OCI-LY3 (cell line): ENCODE measurements at regions not wholly inside any gene's neighbourhood (a gene's known extent, or its start where the extent isn't known, plus 50 kb on each side); places are given as distances from the start of the nearest gene placed in this dataset.

Experiments
- H2AFZ ChIP-seq: fragments of 200-600, 300-600 bp; shearing (Covaris generic); 2 replicates; pipeline ENCODE4 v1.6.0; 2014; ENCODE audit warnings: antibody characterized with exemption, low read depth, low read length
- H3K27ac ChIP-seq: fragments of 200-600, 300-600 bp; sonication (generic); 2 replicates; pipeline ENCODE4 v1.5.1; 2014; ENCODE audit warnings: mild to moderate bottlenecking, low read length, moderate library complexity, mixed read lengths
- H3K27me3 ChIP-seq: fragments of 200-600, 300-600 bp; sonication (generic); 2 replicates; pipeline ENCODE4 v1.6.1; 2014; ENCODE audit warnings: low read depth, low read length, mixed read lengths
- H3K36me3 ChIP-seq: fragments of 200-600, 300-600 bp; sonication (generic); replicated peaks from 2 replicates; pipeline ENCODE3; 2014; ENCODE audit warnings: low read depth, low read length, mixed read lengths
- H3K4me1 ChIP-seq: fragments of 300-600, 200-600 bp; sonication (generic); 2 replicates; pipeline ENCODE4 v1.6.1; 2014; ENCODE audit warnings: low read length, mixed read lengths
- H3K4me2 ChIP-seq: fragments of 200-600, 300-600 bp; sonication (generic); 2 replicates; pipeline ENCODE4 v1.6.1; 2014; ENCODE audit warnings: low read length, mixed read lengths
- H3K4me3 ChIP-seq: fragments of 300-600, 200-600 bp; sonication (generic); 2 replicates; pipeline ENCODE4 v1.5.1; 2014; ENCODE audit warnings: antibody characterized with exemption, mild to moderate bottlenecking, low read length, moderate library complexity
- H3K79me2 ChIP-seq: fragments of 300-600, 200-600 bp; shearing (Covaris generic); 2 replicates; pipeline ENCODE4 v1.6.1; 2014; ENCODE audit warnings: mild to moderate bottlenecking, low read length, mixed read lengths
- H3K9ac ChIP-seq: fragments of 300-600, 200-600 bp; shearing (Covaris generic); 2 replicates; pipeline ENCODE4 v1.6.0; 2014; ENCODE audit warnings: mild to moderate bottlenecking, low read length, moderate library complexity
- H3K9me3 ChIP-seq: fragments of 200-600, 300-600 bp; shearing (Covaris generic); 2 replicates; pipeline ENCODE4 v1.6.1; 2014; ENCODE audit warnings: low read length, mixed read lengths; ENCODE audit not compliant: insufficient read depth
- H4K20me1 ChIP-seq: fragments of 200-600, 300-600 bp; sonication (generic); 2 replicates; pipeline ENCODE4 v1.6.1; 2016; ENCODE audit warnings: low read length, mixed read lengths; ENCODE audit not compliant: insufficient read depth
- EZH2phosphoT487 ChIP-seq: fragments of 200-600 bp; shearing (Covaris generic); IDR thresholded peaks from 2 replicates; pipeline ENCODE4 v1.6.1; 2018; ENCODE audit warnings: antibody characterized with exemption, mixed run types, low read depth
- TF ChIP-seq, protein P1 (sequence below): fragments of 200-600, 300-600 bp; sonication (generic); IDR thresholded peaks from 2 replicates; pipeline ENCODE4 v1.5.1; 2014; ENCODE audit warnings: antibody characterized with exemption, low read length, low read depth

DNA sequence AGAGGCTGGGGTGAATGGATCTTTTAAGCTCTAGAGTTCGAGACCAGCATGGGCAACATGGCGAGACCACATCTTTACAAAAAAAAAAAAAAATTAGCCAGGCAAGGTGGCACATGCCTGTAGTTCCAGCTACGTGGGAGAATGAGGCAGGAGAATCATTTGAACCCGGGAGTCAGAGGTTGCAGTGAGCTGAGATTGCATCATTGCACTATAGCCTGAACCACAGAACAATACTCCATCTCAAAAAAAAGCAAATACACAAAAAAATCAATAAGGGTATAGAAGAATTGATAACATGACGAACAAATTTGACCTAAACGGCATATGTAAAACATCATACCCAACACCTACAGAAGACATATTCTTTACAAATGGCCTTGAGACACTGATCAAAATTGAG, 668.4 kb downstream of the MECOM start:
- H3K27ac ChIP-seq = no peak overlapping the region
- no peaks in the 10 kb centered on the region for H3K36me3 ChIP-seq
- no peak overlapping the region for H2AFZ ChIP-seq
- no peaks in the 10 kb centered on the region for H3K4me1 ChIP-seq
- TF ChIP-seq EZH2phosphoT487 = no peak
- TF ChIP-seq, protein P1, sequence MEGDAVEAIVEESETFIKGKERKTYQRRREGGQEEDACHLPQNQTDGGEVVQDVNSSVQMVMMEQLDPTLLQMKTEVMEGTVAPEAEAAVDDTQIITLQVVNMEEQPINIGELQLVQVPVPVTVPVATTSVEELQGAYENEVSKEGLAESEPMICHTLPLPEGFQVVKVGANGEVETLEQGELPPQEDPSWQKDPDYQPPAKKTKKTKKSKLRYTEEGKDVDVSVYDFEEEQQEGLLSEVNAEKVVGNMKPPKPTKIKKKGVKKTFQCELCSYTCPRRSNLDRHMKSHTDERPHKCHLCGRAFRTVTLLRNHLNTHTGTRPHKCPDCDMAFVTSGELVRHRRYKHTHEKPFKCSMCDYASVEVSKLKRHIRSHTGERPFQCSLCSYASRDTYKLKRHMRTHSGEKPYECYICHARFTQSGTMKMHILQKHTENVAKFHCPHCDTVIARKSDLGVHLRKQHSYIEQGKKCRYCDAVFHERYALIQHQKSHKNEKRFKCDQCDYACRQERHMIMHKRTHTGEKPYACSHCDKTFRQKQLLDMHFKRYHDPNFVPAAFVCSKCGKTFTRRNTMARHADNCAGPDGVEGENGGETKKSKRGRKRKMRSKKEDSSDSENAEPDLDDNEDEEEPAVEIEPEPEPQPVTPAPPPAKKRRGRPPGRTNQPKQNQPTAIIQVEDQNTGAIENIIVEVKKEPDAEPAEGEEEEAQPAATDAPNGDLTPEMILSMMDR = no peak
- no peaks in the 10 kb centered on the region for H3K9me3 ChIP-seq
- H3K4me2 ChIP-seq = no peak overlapping the region
- no peak overlapping the region for H3K9ac ChIP-seq
- H3K27me3 ChIP-seq = no peaks in the 10 kb centered on the region
- H3K4me3 ChIP-seq = no peak overlapping the region
- no peaks in the 10 kb centered on the region for H4K20me1 ChIP-seq
- no peaks in the 10 kb centered on the region for H3K79me2 ChIP-seq

DNA sequence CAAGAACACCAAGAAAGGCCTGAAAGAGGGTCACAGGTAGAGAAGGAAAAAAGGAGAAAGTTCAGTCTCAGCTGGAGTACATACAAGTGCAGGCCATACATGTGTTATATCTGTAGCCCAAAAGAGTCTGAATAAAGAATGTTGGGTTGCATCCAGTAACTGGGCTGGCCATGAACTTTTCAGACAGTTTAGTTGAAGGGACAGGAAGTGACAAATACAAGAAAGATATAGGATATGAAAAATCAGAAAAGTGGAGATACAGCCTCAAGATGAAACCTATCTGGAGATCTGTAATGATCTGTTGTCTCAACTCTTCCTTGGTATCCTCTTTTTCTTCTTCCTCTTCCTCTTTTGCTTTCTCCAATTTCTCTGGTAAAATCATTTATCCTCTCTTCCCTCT, 671.7 kb downstream of the MECOM start:
- Histone ChIP-seq H3K36me3 (no peaks in the 10 kb centered on the region), H4K20me1 (no peaks in the 10 kb centered on the region), H3K9ac (no peak overlapping the region), H3K4me3 (no peak overlapping the region), H3K27me3 (no peaks in the 10 kb centered on the region), H3K79me2 (no peaks in the 10 kb centered on the region), H3K4me1 (no peaks in the 10 kb centered on the region), H2AFZ (no peak overlapping the region), H3K27ac (no peak overlapping the region), H3K4me2 (no peak overlapping the region), H3K9me3 (no peaks in the 10 kb centered on the region)
- TF ChIP-seq EZH2phosphoT487 = no peak
- TF ChIP-seq, protein P1 = no peak

DNA sequence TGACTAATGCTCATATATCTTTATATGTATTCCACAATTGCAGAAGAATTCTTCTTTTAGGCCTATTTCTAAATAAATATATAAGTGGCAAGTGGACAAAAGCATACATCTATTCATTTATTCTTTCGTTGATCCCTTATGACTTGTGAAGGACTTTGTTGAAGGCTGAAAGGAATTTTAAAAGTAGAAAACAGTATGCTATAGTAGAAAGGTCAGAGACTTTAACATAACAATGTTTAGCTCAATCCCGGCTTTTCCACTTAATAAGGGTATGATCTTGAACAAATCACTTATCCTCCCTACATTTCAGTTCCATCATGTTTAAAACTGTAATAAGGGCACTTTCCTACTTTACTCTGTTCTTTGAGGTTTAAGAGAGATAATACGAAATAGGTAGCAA, 672.9 kb downstream of the MECOM start:
- Histone ChIP-seq H3K4me2 (no peak overlapping the region), H3K4me1 (no peaks in the 10 kb centered on the region), H3K27ac (no peak overlapping the region), H3K36me3 (no peaks in the 10 kb centered on the region), H2AFZ (no peak overlapping the region), H3K4me3 (no peak overlapping the region), H3K9me3 (no peaks in the 10 kb centered on the region), H3K27me3 (no peaks in the 10 kb centered on the region), H4K20me1 (no peaks in the 10 kb centered on the region), H3K79me2 (no peaks in the 10 kb centered on the region), H3K9ac (no peak overlapping the region)
- no peak for TF ChIP-seq EZH2phosphoT487

DNA sequence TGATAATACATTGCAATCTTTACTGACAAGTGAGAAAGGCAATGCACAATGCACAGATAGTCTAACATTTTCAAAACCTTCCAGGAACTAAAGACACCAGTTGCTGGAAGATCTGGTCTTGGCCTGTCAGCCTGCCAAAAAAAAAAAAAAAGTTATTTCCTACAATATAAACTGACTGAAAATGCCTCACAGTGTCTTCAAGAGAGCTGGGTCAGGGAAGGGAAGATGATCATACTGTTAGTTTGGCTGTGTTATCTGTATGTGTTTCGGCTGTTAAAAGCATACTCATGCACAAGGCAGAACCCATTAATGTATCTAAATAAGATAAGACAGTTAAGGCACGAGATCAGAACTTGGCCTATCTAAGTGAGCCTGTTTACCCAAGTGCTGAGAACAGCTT, 673.4 kb downstream of the MECOM start:
- no peaks in the 10 kb centered on the region for H3K36me3 ChIP-seq
- no peak overlapping the region for H3K4me2 ChIP-seq
- H2AFZ ChIP-seq = no peak overlapping the region
- no peak for TF ChIP-seq EZH2phosphoT487
- TF ChIP-seq, protein P1 = no peak
- no peaks in the 10 kb centered on the region for H4K20me1 ChIP-seq
- H3K9me3 ChIP-seq = no peaks in the 10 kb centered on the region
- no peak overlapping the region for H3K4me3 ChIP-seq
- H3K27me3 ChIP-seq = no peaks in the 10 kb centered on the region
- no peak overlapping the region for H3K9ac ChIP-seq
- no peaks in the 10 kb centered on the region for H3K4me1 ChIP-seq
- no peak overlapping the region for H3K27ac ChIP-seq
- no peaks in the 10 kb centered on the region for H3K79me2 ChIP-seq

DNA sequence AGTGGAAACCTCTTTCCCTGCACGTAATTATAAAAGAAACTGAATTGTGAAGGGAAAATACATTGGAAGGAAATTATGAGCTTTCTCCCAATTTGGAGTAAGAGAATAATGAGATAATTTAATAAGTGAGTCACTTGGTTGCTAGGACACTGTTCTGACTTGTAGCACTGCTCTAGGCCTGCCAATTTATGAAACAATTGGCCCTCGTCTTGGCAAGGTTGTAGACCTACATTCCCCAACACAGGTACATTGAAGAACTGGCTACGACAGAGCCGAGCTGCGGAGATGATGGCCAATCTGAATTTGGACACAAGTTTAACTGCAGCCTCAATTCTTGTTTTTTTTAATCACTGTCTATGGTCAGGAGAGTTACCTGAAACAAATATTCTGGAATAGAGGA, 674.1 kb downstream of the MECOM start:
- Histone ChIP-seq H3K27me3 (no peaks in the 10 kb centered on the region), H3K36me3 (no peaks in the 10 kb centered on the region), H3K4me3 (no peak overlapping the region), H3K79me2 (no peaks in the 10 kb centered on the region), H2AFZ (no peak overlapping the region), H4K20me1 (no peaks in the 10 kb centered on the region), H3K4me1 (no peaks in the 10 kb centered on the region), H3K27ac (no peak overlapping the region), H3K4me2 (no peak overlapping the region), H3K9me3 (no peaks in the 10 kb centered on the region), H3K9ac (no peak overlapping the region)
- no peak for TF ChIP-seq EZH2phosphoT487
- TF ChIP-seq, protein P1 = no peak
